ENCODE measurements at regions not wholly inside any gene's neighbourhood (a gene's known extent, or its start where the extent isn't known, plus 50 kb on each side); places are given as distances from the start of the nearest gene placed in this dataset.
"Not testable (repeated sequence)": the region's sequence is repeated elsewhere in the genome, so short reads cannot be mapped to it uniquely, and the experiment has no call there.

- H3K4me3 Mint-ChIP-seq = no peak overlapping the region
Observed at GRCh38 chr12:131634037-131634436, 76.9 kb upstream of the SFSWAP start.

GRCh38 chr12:131635012-131635411 is 75.9 kb upstream of the SFSWAP start:
- H3K36me3 Mint-ChIP-seq (ENCODE audit: low read depth); DNase-seq (ENCODE audit: low read depth, low spot score); H3K27me3 Mint-ChIP-seq (ENCODE audit: low read depth); H3K4me3 Mint-ChIP-seq; H3K9me3 Mint-ChIP-seq; H3K27ac Mint-ChIP-seq (ENCODE audit: unreplicated experiment): not testable (repeated sequence)
- H3K4me1 Mint-ChIP-seq = peaks cover 12% of the 10 kb centered on the region

More at GRCh38 chr12:131634037-131634436, 76.9 kb upstream of the SFSWAP start:
- Mint-ChIP-seq H3K27ac (ENCODE audit: unreplicated experiment) (no peak overlapping the region), H3K4me1 (peaks cover 15% of the 10 kb centered on the region), H3K36me3 (ENCODE audit: low read depth) (no peaks in the 10 kb centered on the region), H3K27me3 (ENCODE audit: low read depth) (peaks cover 4% of the 10 kb centered on the region), H3K9me3 (peaks cover 3% of the 10 kb centered on the region)
- no peak for TF ChIP-seq CTCF (conservative IDR thresholded peaks at IDR 0.05)
- DNase-seq (ENCODE audit: low read depth, low spot score) = no peak

GRCh38 chr12:131635491-131636122 is 75.3 kb upstream of the SFSWAP start:
- Mint-ChIP-seq H3K27me3 (ENCODE audit: low read depth) (no peaks in the 10 kb centered on the region), H3K36me3 (ENCODE audit: low read depth) (no peaks in the 10 kb centered on the region), H3K4me1 (peaks cover 12% of the 10 kb centered on the region), H3K9me3 (peaks cover 3% of the 10 kb centered on the region), H3K4me3 (no peak overlapping the region), H3K27ac (ENCODE audit: unreplicated experiment) (no peak overlapping the region)
- DNase-seq (ENCODE audit: low read depth, low spot score) = no peak
- no peak for TF ChIP-seq CTCF (conservative IDR thresholded peaks at IDR 0.05)

- no peak overlapping the region for H3K27ac Mint-ChIP-seq (ENCODE audit: unreplicated experiment)
- no peak overlapping the region for H3K4me3 Mint-ChIP-seq
- no peaks in the 10 kb centered on the region for H3K36me3 Mint-ChIP-seq (ENCODE audit: low read depth)
- peaks cover 3% of the 10 kb centered on the region for H3K9me3 Mint-ChIP-seq
- DNase-seq (ENCODE audit: low read depth, low spot score) = no peak
- TF ChIP-seq CTCF (conservative IDR thresholded peaks at IDR 0.05) = no peak
- H3K27me3 Mint-ChIP-seq (ENCODE audit: low read depth) = no peaks in the 10 kb centered on the region
- H3K4me1 Mint-ChIP-seq = peaks cover 8% of the 10 kb centered on the region
Observed at GRCh38 chr12:131636266-131636665, 74.6 kb upstream of the SFSWAP start.

GRCh38 chr12:131636940-131637750 is 73.7 kb upstream of the SFSWAP start:
- H3K27ac Mint-ChIP-seq (ENCODE audit: unreplicated experiment) = no peak overlapping the region
- no peaks in the 10 kb centered on the region for H3K27me3 Mint-ChIP-seq (ENCODE audit: low read depth)
- no peak for TF ChIP-seq CTCF (conservative IDR thresholded peaks at IDR 0.05)
- H3K4me1 Mint-ChIP-seq = peaks cover 6% of the 10 kb centered on the region
- H3K9me3 Mint-ChIP-seq = peaks cover 3% of the 10 kb centered on the region
- DNase-seq (ENCODE audit: low read depth, low spot score) = no peak
- H3K4me3 Mint-ChIP-seq = no peak overlapping the region
- no peaks in the 10 kb centered on the region for H3K36me3 Mint-ChIP-seq (ENCODE audit: low read depth)

- H3K36me3 Mint-ChIP-seq (ENCODE audit: low read depth) = no peaks in the 10 kb centered on the region
- peaks cover 3% of the 10 kb centered on the region for H3K9me3 Mint-ChIP-seq
- no peaks in the 10 kb centered on the region for H3K27me3 Mint-ChIP-seq (ENCODE audit: low read depth)
- peaks cover 7% of the 10 kb centered on the region for H3K4me1 Mint-ChIP-seq
- H3K4me3 Mint-ChIP-seq = no peak overlapping the region
- DNase-seq (ENCODE audit: low read depth, low spot score) = no peak
- no peak overlapping the region for H3K27ac Mint-ChIP-seq (ENCODE audit: unreplicated experiment)
- no peak for TF ChIP-seq CTCF (conservative IDR thresholded peaks at IDR 0.05)
Observed at GRCh38 chr12:131637986-131638385, 72.9 kb upstream of the SFSWAP start.

Measured in neural crest cell (in vitro differentiated cells).